GM18505 (cell line): ENCODE measurements at regions not wholly inside any gene's neighbourhood (a gene's known extent, or its start where the extent isn't known, plus 50 kb on each side); places are given as distances from the start of the nearest gene placed in this dataset.
"Not testable (repeated sequence)": the region's sequence is repeated elsewhere in the genome, so short reads cannot be mapped to it uniquely, and the experiment has no call there.

ENCODE experiments used
- ATAC-seq: cut with Tn5 transposase; IDR thresholded peaks from one replicate; pipeline ENCODE4 v1.9.1; 2021; ENCODE audit not compliant: unreplicated experiment
- POLR2A ChIP-seq: IDR thresholded peaks from 4 replicates; pipeline ENCODE4 v1.6.1; 2011; ENCODE audit warnings: borderline replicate concordance; ENCODE audit not compliant: insufficient read depth, insufficient read length; ENCODE audit errors: extremely low read depth

DNA sequence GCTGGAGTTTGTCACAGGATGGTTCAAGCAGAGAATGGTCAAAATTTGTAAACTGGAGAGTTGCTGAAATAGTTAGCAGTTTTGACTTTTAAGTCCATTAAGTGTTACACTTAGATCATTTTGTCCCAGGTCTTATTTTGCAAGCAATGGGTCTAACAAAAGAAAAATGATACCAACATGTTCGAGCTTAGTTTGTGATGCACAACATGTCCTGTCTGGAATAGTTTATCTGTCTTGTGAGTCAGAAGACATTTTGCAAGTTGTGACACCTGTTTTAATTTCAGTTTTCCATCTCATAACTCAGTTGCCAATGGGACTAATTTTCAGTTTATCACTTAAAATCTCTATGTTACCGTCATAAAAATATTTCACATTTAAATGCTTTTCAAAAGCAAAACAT is 929.8 kb downstream of the CDH18 start:
- no peak for ATAC-seq
- no peak for TF ChIP-seq POLR2A

GRCh38 chr5:19064094-19064493 is 923.9 kb downstream of the CDH18 start:
- TF ChIP-seq POLR2A: no peak
- ATAC-seq: no peak

GRCh38 chr5:19067741-19068140 is 920.3 kb downstream of the CDH18 start:
- TF ChIP-seq POLR2A: no peak
- ATAC-seq: no peak

DNA sequence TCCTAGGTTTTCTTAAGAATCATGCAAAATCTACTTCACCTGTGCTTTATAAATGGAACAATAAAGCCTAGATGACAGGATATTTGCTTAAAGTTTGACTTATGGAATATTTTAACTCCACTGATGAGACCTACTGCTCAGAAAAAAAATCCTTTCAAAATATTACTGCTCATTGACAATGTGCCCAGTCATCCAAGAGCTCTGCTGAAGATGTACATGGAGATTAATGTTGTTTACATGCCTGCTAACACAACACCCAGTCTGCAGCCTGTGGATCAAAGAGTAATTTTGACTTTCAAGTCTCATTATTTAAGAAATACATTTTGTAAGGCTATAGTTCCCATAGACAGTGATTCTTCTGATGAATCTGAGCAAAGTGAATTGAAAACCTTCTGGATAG is 889.6 kb downstream of the CDH18 start:
- TF ChIP-seq POLR2A: no peak
- ATAC-seq: no peak

DNA sequence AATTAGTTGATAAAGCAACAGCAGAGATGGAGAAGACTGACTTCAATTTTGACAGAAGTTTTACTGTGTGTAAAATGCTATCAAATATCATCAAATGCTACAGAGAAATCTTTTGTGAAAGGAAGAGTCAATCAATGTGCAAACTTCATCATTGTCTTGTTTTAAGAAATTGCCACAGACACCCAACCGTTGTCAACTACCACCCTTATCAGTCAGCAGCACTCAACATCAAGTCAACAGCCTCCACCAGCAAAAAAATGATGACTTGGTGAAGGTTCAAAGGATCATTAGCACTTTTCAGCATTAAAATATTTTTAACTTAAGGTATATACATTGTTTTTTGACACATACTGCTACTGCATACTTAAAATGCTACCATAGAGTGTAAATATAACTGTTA is 888.8 kb downstream of the CDH18 start:
- ATAC-seq: no peak

GRCh38 chr5:19104948-19105347 is 883.1 kb downstream of the CDH18 start:
- TF ChIP-seq POLR2A: no peak
- no peak for ATAC-seq

More for the DNA sequence above, 888.8 kb downstream of the CDH18 start:
- no peak for TF ChIP-seq POLR2A

DNA sequence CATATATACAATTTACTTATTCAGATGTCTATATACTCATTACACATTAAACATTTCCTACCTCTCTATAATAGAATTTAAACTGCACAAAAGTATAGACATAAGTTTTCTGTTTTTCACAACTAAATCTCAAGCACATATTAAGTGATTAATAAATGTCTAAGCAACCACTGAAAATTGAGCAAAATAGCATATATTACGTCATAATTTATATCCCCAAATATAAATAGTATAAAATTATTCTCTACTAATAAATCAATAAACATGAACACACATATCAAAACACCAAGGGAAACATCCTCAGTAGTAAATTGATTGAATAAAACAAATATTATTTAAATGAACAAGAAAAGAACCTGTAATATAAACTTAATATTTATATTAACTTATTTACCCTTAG is 865.1 kb downstream of the CDH18 start:
- TF ChIP-seq POLR2A: no peak
- no peak for ATAC-seq

DNA sequence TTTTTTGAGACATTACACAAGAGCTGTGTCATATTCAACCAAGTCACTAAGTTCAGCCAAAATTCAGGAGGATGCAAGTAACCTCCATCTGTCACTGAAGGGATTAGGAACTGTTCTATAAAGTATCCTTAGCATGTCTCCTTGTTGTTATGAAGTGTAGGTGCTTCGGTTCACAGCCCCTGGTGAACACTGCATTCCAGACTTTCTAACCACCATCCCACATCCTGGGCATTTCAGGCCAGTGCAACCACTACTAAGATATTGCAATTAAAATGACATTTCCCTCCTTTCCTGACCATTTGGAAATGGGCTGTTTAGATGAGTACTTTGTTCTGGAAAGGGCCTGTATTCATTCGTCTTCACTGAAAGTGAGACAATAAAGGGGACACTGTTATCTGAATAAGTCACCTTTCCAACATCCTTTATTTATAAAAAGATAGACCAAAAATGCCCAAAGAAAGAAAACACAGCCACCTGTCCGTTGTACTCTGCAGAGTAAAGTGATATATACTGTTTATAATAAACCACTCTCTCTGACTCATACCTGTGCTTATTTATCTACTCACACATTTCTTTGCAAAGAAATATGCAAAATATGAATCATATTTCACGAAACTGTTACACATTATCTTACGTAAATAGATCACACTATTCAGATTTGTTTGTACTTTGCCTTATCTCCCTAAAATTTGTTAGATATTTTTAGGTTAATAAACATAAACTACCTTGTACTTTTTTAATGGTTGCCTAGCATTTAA is 861.9 kb downstream of the CDH18 start:
- no peak for TF ChIP-seq POLR2A
- no peak for ATAC-seq

DNA sequence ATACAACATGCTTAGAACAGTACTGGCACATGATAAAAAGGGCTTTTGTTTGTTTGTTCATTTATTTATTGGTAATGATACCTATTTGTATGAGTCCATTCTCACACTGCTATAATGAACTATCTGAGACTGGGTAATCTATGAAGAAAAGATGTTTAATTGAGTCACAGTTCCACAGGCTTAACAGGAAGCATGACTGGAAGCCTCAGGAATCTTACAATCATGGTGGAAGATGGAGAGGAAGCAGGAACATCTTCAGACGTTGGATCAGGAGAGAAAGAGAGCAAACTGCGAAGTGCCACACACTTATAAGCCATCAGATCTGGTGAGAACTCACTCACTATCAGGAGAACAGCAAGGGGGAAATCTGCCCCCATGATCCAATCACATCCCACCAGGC is 847.7 kb downstream of the CDH18 start:
- no peak for ATAC-seq
- no peak for TF ChIP-seq POLR2A

GRCh38 chr5:19141937-19142524 is 846.0 kb downstream of the CDH18 start:
- not testable (repeated sequence) for ATAC-seq

DNA sequence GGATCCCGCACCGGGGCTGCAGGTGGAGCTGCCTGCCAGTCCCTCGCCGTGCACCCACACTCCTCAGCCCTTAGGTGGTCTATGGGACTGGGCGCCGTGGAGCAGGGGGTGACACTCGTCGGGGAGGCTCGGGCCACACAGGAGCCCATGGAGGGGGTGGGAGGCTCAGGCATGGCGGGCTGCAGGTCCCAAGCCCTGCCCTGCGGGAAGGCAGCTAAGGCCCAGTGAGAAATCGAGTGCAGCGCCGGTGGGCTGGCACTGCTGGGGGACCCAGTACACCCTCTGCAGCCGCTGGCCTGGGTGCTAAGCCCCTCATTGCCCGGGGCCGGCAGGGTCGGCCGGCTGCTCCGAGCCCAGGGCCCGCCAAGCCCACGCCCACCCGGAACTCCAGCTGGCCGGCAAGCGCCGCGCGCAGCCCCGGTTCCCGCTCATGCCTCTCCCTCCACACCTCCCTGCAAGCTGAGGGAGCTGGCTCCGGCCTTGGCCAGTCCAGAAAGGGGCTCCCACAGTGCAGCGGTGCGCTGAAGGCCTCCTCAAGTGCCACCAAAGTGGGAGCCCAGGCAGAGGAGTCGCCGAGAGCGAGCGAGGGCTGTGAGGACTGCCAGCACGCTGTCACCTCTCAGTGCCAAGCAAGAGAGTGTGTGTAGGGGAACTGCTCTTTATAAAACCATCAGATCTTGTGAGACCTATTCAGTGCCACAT is 845.1 kb downstream of the CDH18 start:
- not testable (repeated sequence) for ATAC-seq

- no peak for ATAC-seq
- TF ChIP-seq POLR2A: no peak
Observed at GRCh38 chr5:19143935-19144334, 844.1 kb downstream of the CDH18 start.

DNA sequence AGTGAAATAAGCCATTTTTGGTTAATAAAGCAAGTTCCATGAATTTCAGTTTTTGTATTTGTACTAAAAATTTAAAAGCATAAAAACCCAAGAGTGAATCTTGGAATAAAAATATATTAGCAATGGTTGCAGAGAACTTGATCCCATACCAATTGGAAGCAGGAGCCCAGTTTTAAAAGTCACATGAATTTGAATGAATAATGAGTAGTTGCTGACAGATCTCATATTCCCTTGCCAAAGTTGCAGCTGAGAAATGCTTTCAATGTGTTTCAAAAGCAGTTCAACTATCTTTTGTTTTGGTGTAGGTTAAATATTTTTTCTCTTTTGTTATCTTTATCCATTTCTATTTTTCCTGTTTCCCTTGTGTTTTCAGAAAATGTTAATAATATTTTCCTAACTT is 818.6 kb downstream of the CDH18 start:
- no peak for ATAC-seq
- TF ChIP-seq POLR2A: no peak

GRCh38 chr5:19172926-19173470 is 815.0 kb downstream of the CDH18 start:
- ATAC-seq: no peak
- no peak for TF ChIP-seq POLR2A

DNA sequence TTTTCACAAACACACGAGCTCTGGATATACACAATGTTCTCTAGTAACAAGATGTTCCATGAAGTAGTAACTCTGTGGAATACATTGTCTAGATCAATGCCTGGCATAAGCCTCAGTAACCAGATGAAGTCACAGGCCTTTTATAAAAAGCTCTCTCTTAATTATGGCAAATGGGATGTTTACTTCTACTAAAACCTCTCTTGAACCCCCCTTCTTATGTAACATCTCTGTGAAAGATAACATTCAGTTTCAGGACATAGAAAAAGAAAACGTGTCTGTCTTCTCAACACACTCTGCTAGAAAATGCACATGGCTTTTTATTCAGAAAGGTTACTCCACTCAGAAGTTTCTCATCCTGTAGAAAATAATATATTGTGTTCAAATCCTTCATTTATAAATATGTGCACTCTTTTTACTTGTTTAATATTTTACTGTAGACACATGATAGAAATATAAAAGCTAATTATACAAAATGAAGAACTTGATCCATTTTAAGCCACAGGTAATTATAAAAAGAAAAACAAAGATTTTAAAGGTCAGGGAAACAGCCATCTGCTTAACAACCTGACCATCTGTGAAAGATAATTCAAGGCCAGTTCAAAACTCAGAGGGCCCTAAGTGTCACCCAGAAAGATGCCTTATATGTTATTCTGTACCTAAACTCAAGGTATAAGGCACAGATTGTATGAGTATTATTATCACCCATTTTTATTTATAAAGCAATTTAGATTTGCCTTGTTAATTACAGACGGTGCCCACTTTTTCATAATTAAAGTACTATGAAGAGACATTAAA is 812.0 kb downstream of the CDH18 start:
- ATAC-seq: no peak
- no peak for TF ChIP-seq POLR2A
